Spleen (tissue), 11 donors: ENCODE measurements at regions not wholly inside any gene's neighbourhood (a gene's known extent, or its start where the extent isn't known, plus 50 kb on each side); places are given as distances from the start of the nearest gene placed in this dataset.

Experiments used
- DNase-seq: peaks from one replicate; pipeline ENCODE4 v3.0.0-alpha.2; 2020
- H3K27ac ChIP-seq, 8 donors: fragments of 200-600 bp; sonication (generic) in 7 of 8; 1 replicate in 4 of 8; 2 replicates in 4 of 8; pipeline versions ENCODE4 v1.5.0 to v1.8.0; 2016 to 2021; ENCODE audit warnings: inconsistent platforms in 4 of 8, mild to moderate bottlenecking in 4 of 8, moderate library complexity in 1 of 8
- H3K27me3 ChIP-seq, 7 donors: fragments of 200-600 bp; sonication (generic) in 6 of 7; replicated peaks in 1 of 7; 1 replicate in 4 of 7; 2 replicates in 3 of 7; pipeline versions ENCODE4 v1.5.0 to v1.8.0; 2016 to 2021; ENCODE audit warnings: inconsistent platforms in 3 of 7, mild to moderate bottlenecking in 1 of 7
- H3K36me3 ChIP-seq, 6 donors: fragments of 200-600 bp; sonication (generic) in 5 of 6; 1 replicate in 4 of 6; 2 replicates in 2 of 6; pipeline versions ENCODE4 v1.5.0 to v1.8.0; 2016 to 2021; ENCODE audit warnings: inconsistent platforms in 2 of 6
- H3K4me1 ChIP-seq, 6 donors: fragments of 200-600 bp; sonication (generic) in 5 of 6; 1 replicate in 3 of 6; 2 replicates in 3 of 6; pipeline versions ENCODE4 v1.5.0 to v1.8.0; 2016 to 2021; ENCODE audit warnings: inconsistent platforms in 3 of 6
- H3K4me3 ChIP-seq, 8 donors: fragments of 200-600 bp; sonication (generic) in 7 of 8; 1 replicate in 4 of 8; 2 replicates in 4 of 8; pipeline versions ENCODE4 v1.5.0 to v1.8.0; 2016 to 2021; ENCODE audit warnings: inconsistent platforms in 4 of 8, mild to moderate bottlenecking in 4 of 8, moderate library complexity in 2 of 8
- H3K9me3 ChIP-seq, 8 donors: fragments of 200-600 bp; sonication (generic) in 7 of 8; 1 replicate in 4 of 8; 2 replicates in 4 of 8; pipeline versions ENCODE4 v1.5.0 to v1.8.0; 2016 to 2021; ENCODE audit warnings: inconsistent platforms in 4 of 8
- CTCF ChIP-seq, 11 experiments: fragments of 200-600 bp in 7 of 11; fragments of 450-650 bp in 4 of 11; sonication (generic) in 4 of 11; IDR thresholded peaks in 8 of 11; conservative IDR thresholded peaks in 3 of 11; 1 replicate in 7 of 11; 2 replicates in 4 of 11; pipeline versions ENCODE4 v1.4.0 to v1.8.0; 2016 to 2021; ENCODE audit warnings: antibody characterized with exemption in 11 of 11, inconsistent platforms in 4 of 11, mild to moderate bottlenecking in 1 of 11
- POLR2A ChIP-seq, 3 donors: fragments of 450-650 bp; IDR thresholded peaks; one replicate each; pipeline ENCODE4 v1.5.1; 2017; ENCODE audit warnings: antibody characterized with exemption in 3 of 3, mild to moderate bottlenecking in 1 of 3
- POLR2AphosphoS5 ChIP-seq, 3 donors: sonication (generic); formaldehyde crosslinking; IDR thresholded peaks; one replicate each; pipeline ENCODE4 v1.5.1; 2017; ENCODE audit warnings: antibody characterized with exemption in 3 of 3
- WGBS, 5 donors: extraction: QIAGEN DNeasy Blood & Tissue Kit in 3 of 5; methylation state at CpG; one replicate each; pipeline versions ENCODE4 v1.1.5 to v1.1.7; 2013 to 2018; 5-methylcytosine and 5-hydroxymethylcytosine counted together
- intact Hi-C: fragments of 100-400 bp; cut with DNase I; formaldehyde crosslinking; loops from one replicate; pipeline ENCODE4 v1.15.0; 2023; ENCODE audit warnings: low total_unique reads
- donor health status: healthy with polysubstance abuse.
- donor health status: DM: no; HTN: no; CAD: no; lungs with moderate emphysema.
- donor health status: DM: no; HTN: no; CAD: no.
- donor health status: Bipolar disorder and iron deficiency.
- donor health status: healthy.
- donor health status: DM: no; HTN: no; CAD: no.
- donor health status: DM: yes; HTN: yes; CAD: no.

GRCh38 chr9:82560457-82560904 is 502.5 kb downstream of the RASEF start:
- no peak for DNase-seq
- H3K9me3 ChIP-seq, result peaks cover 0 to 7% (median 0%) of the 10 kb centered on the region in 8 donors
- WGBS, 5 donors, result 74 to 78% (median 76%) methylated on average over 9 of the region's 9 CpGs

DNA sequence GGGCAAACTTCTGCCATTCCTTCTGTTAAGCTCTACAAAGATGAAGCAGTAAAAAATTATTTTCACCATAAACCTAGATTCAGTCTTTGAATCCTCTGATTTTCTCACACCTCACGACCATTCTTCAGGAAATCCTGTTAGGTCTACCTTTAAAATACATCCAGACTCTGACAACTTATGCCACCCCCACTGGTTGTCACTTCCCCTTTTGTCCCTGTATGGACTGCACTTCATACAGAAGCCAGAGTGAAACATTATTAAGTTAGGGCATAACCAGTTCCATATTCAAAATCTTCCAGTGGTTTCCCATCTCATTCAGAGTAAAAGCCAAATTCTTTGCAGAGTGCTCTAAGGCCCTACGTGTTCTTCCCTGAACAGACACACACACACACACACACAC is 499.8 kb downstream of the RASEF start:
- no peaks in the 10 kb centered on the region for H3K27me3 ChIP-seq
- no peak for TF ChIP-seq CTCF (IDR thresholded peaks at IDR 0.05 in 8 of 11, conservative IDR thresholded peaks at IDR 0.05 in 3 of 11)
- no peak for TF ChIP-seq POLR2AphosphoS5 (IDR thresholded peaks at IDR 0.05)
- no peak for TF ChIP-seq POLR2A (IDR thresholded peaks at IDR 0.05)
- 45 to 59% (median 53%) methylated on average over 2 of the region's 2 CpGs for WGBS, 5 donors
- peaks cover 0 to 7% (median 0%) of the 10 kb centered on the region in 8 donors for H3K9me3 ChIP-seq
- intact Hi-C loops, result no loop called here
- H3K36me3 ChIP-seq, result no peaks in the 10 kb centered on the region
- H3K27ac ChIP-seq, result no peak overlapping the region
- DNase-seq, result no peak
- no peaks in the 10 kb centered on the region for H3K4me1 ChIP-seq
- H3K4me3 ChIP-seq, result no peak overlapping the region

More at GRCh38 chr9:82560457-82560904, 502.5 kb downstream of the RASEF start:
- Histone ChIP-seq H3K36me3 (no peaks in the 10 kb centered on the region), H3K4me3 (no peak overlapping the region), H3K4me1 (no peaks in the 10 kb centered on the region), H3K27me3 (no peaks in the 10 kb centered on the region), H3K27ac (no peak overlapping the region)
- intact Hi-C loops, result no loop called here
- TF ChIP-seq POLR2AphosphoS5 (IDR thresholded peaks at IDR 0.05) (no peak), POLR2A (IDR thresholded peaks at IDR 0.05) (no peak), CTCF (IDR thresholded peaks at IDR 0.05 in 8 of 11, conservative IDR thresholded peaks at IDR 0.05 in 3 of 11) (no peak)

- no peak for TF ChIP-seq POLR2AphosphoS5 (IDR thresholded peaks at IDR 0.05)
- intact Hi-C loops, result no loop called here
- 84 to 88% (median 86%) methylated on average over 2 of the region's 2 CpGs for WGBS, 5 donors
- H3K27ac ChIP-seq, result no peak overlapping the region
- H3K4me3 ChIP-seq, result no peak overlapping the region
- no peak for DNase-seq
- no peaks in the 10 kb centered on the region for H3K36me3 ChIP-seq
- H3K9me3 ChIP-seq, result peaks cover 0 to 7% (median 0%) of the 10 kb centered on the region in 8 donors
- H3K27me3 ChIP-seq, result no peaks in the 10 kb centered on the region
- H3K4me1 ChIP-seq, result no peaks in the 10 kb centered on the region
Observed at GRCh38 chr9:82563841-82564240, 499.1 kb downstream of the RASEF start.

- DNase-seq, result no peak
- TF ChIP-seq POLR2AphosphoS5 (IDR thresholded peaks at IDR 0.05), result no peak
- no peak for TF ChIP-seq CTCF (IDR thresholded peaks at IDR 0.05 in 8 of 11, conservative IDR thresholded peaks at IDR 0.05 in 3 of 11)
- TF ChIP-seq POLR2A (IDR thresholded peaks at IDR 0.05), result no peak
Observed at GRCh38 chr9:82565188-82565969, 497.6 kb downstream of the RASEF start.

More at GRCh38 chr9:82565188-82565969, 497.6 kb downstream of the RASEF start:
- no peaks in the 10 kb centered on the region for H3K36me3 ChIP-seq
- WGBS, 5 donors, result 59 to 88% (median 84%) methylated on average over 6 of the region's 6 CpGs
- intact Hi-C loops, result no loop called here
- no peaks in the 10 kb centered on the region for H3K27me3 ChIP-seq
- peaks cover 0 to 7% (median 0%) of the 10 kb centered on the region in 8 donors for H3K9me3 ChIP-seq
- no peaks in the 10 kb centered on the region for H3K4me1 ChIP-seq
- H3K27ac ChIP-seq, result no peak overlapping the region
- H3K4me3 ChIP-seq, result no peak overlapping the region
